ENCODE measurements at regions not wholly inside any gene's neighbourhood (a gene's known extent, or its start where the extent isn't known, plus 50 kb on each side); places are given as distances from the start of the nearest gene placed in this dataset.

GRCh38 chr14:40213701-40214100, 781.5 kb upstream of the FBXO33 start:
- no peak for TF ChIP-seq TAF1 (IDR thresholded peaks at IDR 0.05; ENCODE audit: borderline replicate concordance, insufficient read depth, low read length)
- TF ChIP-seq, protein P1, sequence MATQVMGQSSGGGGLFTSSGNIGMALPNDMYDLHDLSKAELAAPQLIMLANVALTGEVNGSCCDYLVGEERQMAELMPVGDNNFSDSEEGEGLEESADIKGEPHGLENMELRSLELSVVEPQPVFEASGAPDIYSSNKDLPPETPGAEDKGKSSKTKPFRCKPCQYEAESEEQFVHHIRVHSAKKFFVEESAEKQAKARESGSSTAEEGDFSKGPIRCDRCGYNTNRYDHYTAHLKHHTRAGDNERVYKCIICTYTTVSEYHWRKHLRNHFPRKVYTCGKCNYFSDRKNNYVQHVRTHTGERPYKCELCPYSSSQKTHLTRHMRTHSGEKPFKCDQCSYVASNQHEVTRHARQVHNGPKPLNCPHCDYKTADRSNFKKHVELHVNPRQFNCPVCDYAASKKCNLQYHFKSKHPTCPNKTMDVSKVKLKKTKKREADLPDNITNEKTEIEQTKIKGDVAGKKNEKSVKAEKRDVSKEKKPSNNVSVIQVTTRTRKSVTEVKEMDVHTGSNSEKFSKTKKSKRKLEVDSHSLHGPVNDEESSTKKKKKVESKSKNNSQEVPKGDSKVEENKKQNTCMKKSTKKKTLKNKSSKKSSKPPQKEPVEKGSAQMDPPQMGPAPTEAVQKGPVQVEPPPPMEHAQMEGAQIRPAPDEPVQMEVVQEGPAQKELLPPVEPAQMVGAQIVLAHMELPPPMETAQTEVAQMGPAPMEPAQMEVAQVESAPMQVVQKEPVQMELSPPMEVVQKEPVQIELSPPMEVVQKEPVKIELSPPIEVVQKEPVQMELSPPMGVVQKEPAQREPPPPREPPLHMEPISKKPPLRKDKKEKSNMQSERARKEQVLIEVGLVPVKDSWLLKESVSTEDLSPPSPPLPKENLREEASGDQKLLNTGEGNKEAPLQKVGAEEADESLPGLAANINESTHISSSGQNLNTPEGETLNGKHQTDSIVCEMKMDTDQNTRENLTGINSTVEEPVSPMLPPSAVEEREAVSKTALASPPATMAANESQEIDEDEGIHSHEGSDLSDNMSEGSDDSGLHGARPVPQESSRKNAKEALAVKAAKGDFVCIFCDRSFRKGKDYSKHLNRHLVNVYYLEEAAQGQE (IDR thresholded peaks at IDR 0.05; ENCODE audit: insufficient read depth in 1 of 2, low read depth in 2 of 2, low read length in 2 of 2): no peak

Data from PFSK-1 (cell line).